GM23338 (cell line): ENCODE measurements at regions not wholly inside any gene's neighbourhood (a gene's known extent, or its start where the extent isn't known, plus 50 kb on each side); places are given as distances from the start of the nearest gene placed in this dataset.

Experiments
- ATAC-seq: fragments of 200-7000 bp; cut with Tn5 transposase; 3 replicates; pipeline ENCODE4 v1.9.1; 2020
- DNase-seq: peaks from one replicate; pipeline ENCODE4 v3.0.0-alpha.2; 2015; ENCODE audit warnings: low spot score
- H2AFZ ChIP-seq: fragments of 200-600 bp; sonication (generic); 2 replicates; pipeline ENCODE4 v1.8.0; 2016; ENCODE audit warnings: antibody characterized with exemption, mild to moderate bottlenecking, moderate library complexity
- H3F3A ChIP-seq: fragments of 200-600 bp; sonication (generic); replicated peaks from 2 replicates; pipeline ENCODE4 v1.8.0; 2017; ENCODE audit warnings: antibody characterized with exemption, mixed run types, low read depth
- H3K27ac ChIP-seq: fragments of 200-600 bp; sonication (generic); 2 replicates; pipeline ENCODE4 v1.6.1; 2016; ENCODE audit warnings: low read depth
- H3K27me3 ChIP-seq: fragments of 200-600 bp; sonication (generic); 2 replicates; pipeline ENCODE4 v1.8.0; 2016; ENCODE audit warnings: mild to moderate bottlenecking, mixed run types, moderate library complexity; ENCODE audit not compliant: insufficient read depth
- H3K36me3 ChIP-seq: fragments of 200-600 bp; sonication (generic); 2 replicates; pipeline ENCODE4 v1.8.0; 2016; ENCODE audit warnings: mild to moderate bottlenecking; ENCODE audit not compliant: insufficient read depth
- H3K4me1 ChIP-seq: fragments of 200-600 bp; sonication (generic); 2 replicates; pipeline ENCODE4 v1.8.0; 2016; ENCODE audit warnings: mild to moderate bottlenecking, moderate library complexity; ENCODE audit not compliant: insufficient read depth
- H3K4me2 ChIP-seq: fragments of 200-600 bp; sonication (generic); 2 replicates; pipeline ENCODE4 v1.7.1; 2017; ENCODE audit warnings: mixed run types
- H3K4me3 ChIP-seq: fragments of 200-600 bp; sonication (generic); 2 replicates; pipeline ENCODE4 v1.6.1; 2016; ENCODE audit warnings: mixed run types
- H3K79me2 ChIP-seq: fragments of 200-600 bp; sonication (generic); replicated peaks from 2 replicates; pipeline ENCODE4 v1.8.0; 2017; ENCODE audit warnings: mild to moderate bottlenecking; ENCODE audit not compliant: insufficient read depth
- H3K9me2 ChIP-seq: fragments of 200-600 bp; sonication (generic); 2 replicates; pipeline ENCODE4 v1.8.0; 2017; ENCODE audit not compliant: insufficient read depth
- H4K20me1 ChIP-seq: fragments of 200-600 bp; sonication (generic); replicated peaks from 2 replicates; pipeline ENCODE4 v1.8.0; 2017; ENCODE audit warnings: mild to moderate bottlenecking; ENCODE audit not compliant: insufficient read depth
- H3K27ac Mint-ChIP-seq: 2 replicates; pipeline ENCODE4 v1.8.0; 2020; ENCODE audit warnings: inconsistent platforms, mild to moderate bottlenecking, moderate library complexity, mixed read lengths
- H3K27me3 Mint-ChIP-seq: 3 replicates; pipeline ENCODE4 v1.8.0; 2022; ENCODE audit warnings: low read depth, mild to moderate bottlenecking, moderate library complexity, mixed read lengths, inconsistent platforms; ENCODE audit not compliant: insufficient read depth, poor library complexity
- H3K36me3 Mint-ChIP-seq: 3 replicates; pipeline ENCODE4 v1.8.0; 2021; ENCODE audit warnings: low read depth, mild to moderate bottlenecking, inconsistent platforms, moderate library complexity, mixed read lengths
- H3K4me1 Mint-ChIP-seq: 3 replicates; pipeline ENCODE4 v1.8.0; 2020; ENCODE audit warnings: mild to moderate bottlenecking, inconsistent platforms, mixed read lengths
- H3K4me3 Mint-ChIP-seq: 3 replicates; pipeline ENCODE4 v1.8.0; 2021; ENCODE audit warnings: moderate library complexity, mild to moderate bottlenecking, inconsistent platforms, mixed read lengths
- H3K9me3 Mint-ChIP-seq: 3 replicates; pipeline ENCODE4 v1.8.0; 2020; ENCODE audit warnings: moderate library complexity, mild to moderate bottlenecking, inconsistent platforms, mixed read lengths
- CREB1 ChIP-seq: fragments of 250-450 bp; sonication (Bioruptor Pico); IDR thresholded peaks from 2 replicates; pipeline ENCODE4 v1.5.0; 2020; ENCODE audit warnings: low read depth, mild to moderate bottlenecking, moderate library complexity
- CTCF ChIP-seq, 2 experiments: fragments of 200-600 bp in 1 of 2; sonication (generic) in 1 of 2; conservative IDR thresholded peaks; 2 replicates each; pipeline versions ENCODE4 v1.5.1 to v1.6.1; 2016 to 2017; ENCODE audit warnings: antibody characterized with exemption in 2 of 2, low read depth in 2 of 2, mild to moderate bottlenecking in 2 of 2, moderate library complexity in 1 of 2
- ETS1 ChIP-seq: IDR thresholded peaks from 2 replicates; pipeline ENCODE4 v1.6.1; 2016; ENCODE audit warnings: antibody characterized with exemption
- EZH2 ChIP-seq: fragments of 200-600 bp; sonication (generic); IDR thresholded peaks from one replicate; pipeline ENCODE4 v1.8.0; 2017; ENCODE audit warnings: antibody characterized with exemption, mild to moderate bottlenecking, low read depth; ENCODE audit not compliant: unreplicated experiment
- EZH2phosphoT487 ChIP-seq: fragments of 200-600 bp; sonication (generic); IDR thresholded peaks from one replicate; pipeline ENCODE4 v1.8.1; 2018; ENCODE audit warnings: antibody characterized with exemption; ENCODE audit not compliant: unreplicated experiment
- JUNB ChIP-seq: IDR thresholded peaks from one replicate; pipeline ENCODE4 v1.6.1; 2016; ENCODE audit warnings: antibody characterized with exemption; ENCODE audit not compliant: unreplicated experiment
- NANOG ChIP-seq: IDR thresholded peaks from 2 replicates; pipeline ENCODE4 v1.6.1; 2016; ENCODE audit warnings: antibody characterized with exemption, borderline replicate concordance
- POLR2AphosphoS5 ChIP-seq: IDR thresholded peaks from 2 replicates; pipeline ENCODE4 v1.6.1; 2016; ENCODE audit warnings: antibody characterized with exemption, low read depth
- REST ChIP-seq: IDR thresholded peaks from one replicate; pipeline ENCODE4 v1.6.1; 2018; ENCODE audit warnings: antibody characterized with exemption; ENCODE audit not compliant: unreplicated experiment
- STAT1 ChIP-seq: IDR thresholded peaks from one replicate; pipeline ENCODE4 v1.6.1; 2016; ENCODE audit warnings: antibody characterized with exemption; ENCODE audit not compliant: unreplicated experiment
- ZNF114 ChIP-seq: fragments of 250-450 bp; sonication (Bioruptor Pico); IDR thresholded peaks from 2 replicates; pipeline ENCODE4 v1.5.0; 2020; ENCODE audit warnings: mild to moderate bottlenecking, moderate library complexity
- ZNF331 ChIP-seq: fragments of 250-450 bp; sonication (Bioruptor Pico); IDR thresholded peaks from 2 replicates; pipeline ENCODE4 v1.5.0; 2020; ENCODE audit warnings: low read depth, mild to moderate bottlenecking, moderate library complexity
- ZNF462 ChIP-seq: fragments of 250-450 bp; sonication (Bioruptor Pico); IDR thresholded peaks from 2 replicates; pipeline ENCODE4 v1.5.0; 2020; ENCODE audit warnings: mild to moderate bottlenecking, moderate library complexity

GRCh38 chr4:159682996-159683395 is 580.1 kb downstream of the RAPGEF2 start:
- no peaks in the 10 kb centered on the region for H3K79me2 ChIP-seq
- H3K36me3 Mint-ChIP-seq, result no peaks in the 10 kb centered on the region
- no peaks in the 10 kb centered on the region for H3F3A ChIP-seq
- ATAC-seq (no peak), DNase-seq (no peak)
- H3K4me1 Mint-ChIP-seq, result peaks cover 11% of the 10 kb centered on the region
- H3K27ac Mint-ChIP-seq, result no peak overlapping the region
- H3K4me3 Mint-ChIP-seq, result no peak overlapping the region
- no peaks in the 10 kb centered on the region for H3K27me3 Mint-ChIP-seq
- H3K4me2 ChIP-seq, result no peak overlapping the region
- no peaks in the 10 kb centered on the region for H3K9me3 Mint-ChIP-seq
- no peak overlapping the region for H3K4me3 ChIP-seq
- no peaks in the 10 kb centered on the region for H3K27me3 ChIP-seq
- H3K36me3 ChIP-seq, result no peaks in the 10 kb centered on the region
- H4K20me1 ChIP-seq, result no peaks in the 10 kb centered on the region
- peaks cover 1% of the 10 kb centered on the region; the same call in 1 of the 2 replicates for H3K9me2 ChIP-seq
- no peak overlapping the region for H3K27ac ChIP-seq
- peaks cover 12% of the 10 kb centered on the region for H3K4me1 ChIP-seq
- H2AFZ ChIP-seq, result no peak overlapping the region
- TF ChIP-seq ZNF462 (CRISPR knock-in tag) (no peak), JUNB (no peak), ETS1 (no peak), REST (no peak), NANOG (no peak), ZNF331 (CRISPR knock-in tag) (no peak), EZH2 (no peak), POLR2AphosphoS5 (no peak), ZNF114 (CRISPR knock-in tag) (no peak), CREB1 (CRISPR knock-in tag) (no peak), CTCF (conservative IDR thresholded peaks at IDR 0.05; ENCODE audit: low read depth in 2 of 2) (no peak), STAT1 (no peak), EZH2phosphoT487 (no peak)
